ENCODE measurements at regions not wholly inside any gene's neighbourhood (a gene's known extent, or its start where the extent isn't known, plus 50 kb on each side); places are given as distances from the start of the nearest gene placed in this dataset.

DNA sequence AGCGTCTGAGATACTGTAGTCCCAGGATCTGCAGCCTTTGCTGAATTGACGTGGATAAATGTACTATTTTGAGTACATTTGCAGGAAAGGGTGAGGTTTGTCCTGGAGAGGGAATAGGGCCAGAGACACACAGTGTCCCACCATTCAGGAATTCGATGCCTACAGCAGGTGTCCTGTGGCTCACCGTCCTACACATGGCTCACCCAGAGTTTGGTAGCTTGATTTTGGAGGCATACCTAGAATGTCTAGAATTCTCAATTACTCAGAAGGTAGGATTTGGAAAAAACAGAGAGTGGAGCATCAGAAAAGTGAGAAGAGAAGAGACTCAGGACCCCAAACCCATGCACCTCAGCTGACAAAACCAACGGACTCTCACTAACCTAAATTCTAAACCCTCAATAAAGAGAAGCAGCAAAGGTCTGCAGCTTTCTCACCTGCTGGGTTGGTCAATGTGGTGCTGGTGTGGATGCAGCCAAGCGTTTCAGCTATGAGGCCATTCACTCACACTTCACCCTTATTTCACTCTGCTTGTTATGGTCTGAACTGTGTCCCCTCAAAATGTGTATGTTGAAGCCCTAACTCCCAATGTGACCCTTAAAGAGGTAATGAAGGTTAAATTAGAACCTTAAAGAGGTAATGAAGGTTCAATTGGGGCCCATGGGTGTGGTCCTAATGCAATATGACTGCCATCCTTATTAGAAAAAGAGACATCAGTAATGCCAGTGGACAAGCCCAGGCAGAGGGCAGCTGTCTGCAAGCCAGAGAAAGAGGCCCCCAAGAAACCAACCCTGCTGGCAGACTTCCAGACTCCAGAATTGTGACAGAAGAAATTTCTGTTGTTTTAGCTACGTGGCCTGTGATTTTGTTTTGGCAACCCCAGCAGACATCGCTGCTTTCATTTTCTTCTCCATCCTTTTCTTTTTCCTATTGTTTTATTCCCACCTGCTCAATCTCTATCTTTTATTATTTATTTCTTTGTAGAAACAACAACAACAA is 187.8 kb downstream of the SNX19 start:
- Histone ChIP-seq H3K27ac (ENCODE audit: low read depth in 1 of 3, low read length in 2 of 3) (no peak overlapping the region), H3K4me1 (ENCODE audit: control insufficient read depth in 3 of 3, insufficient read depth in 2 of 3, low read depth in 1 of 3, low read length in 2 of 3) (peaks cover 2 to 14% (median 3%) of the 10 kb centered on the region in 3 donors), H3K27me3 (ENCODE audit: control insufficient read depth in 3 of 3, insufficient read depth in 3 of 3, low read length in 3 of 3) (no peaks in the 10 kb centered on the region), H3K36me3 (ENCODE audit: control insufficient read depth in 3 of 3, insufficient read depth in 2 of 3, low read depth in 1 of 3, low read length in 3 of 3) (no peaks in the 10 kb centered on the region), H3K4me3 (ENCODE audit: low read depth in 1 of 3, low read length in 3 of 3) (no peak overlapping the region), H3K9me3 (ENCODE audit: control insufficient read depth in 2 of 2, insufficient read depth in 1 of 2, low read depth in 1 of 2, low read length in 1 of 2) (peaks cover 1 to 15% of the 10 kb centered on the region in 2 donors)
- 80 to 88% (median 87%) methylated on average over 8 of the region's 8 CpGs for WGBS, 3 donors
- FAIRE-seq (no peak), DNase-seq (no peak)

DNA sequence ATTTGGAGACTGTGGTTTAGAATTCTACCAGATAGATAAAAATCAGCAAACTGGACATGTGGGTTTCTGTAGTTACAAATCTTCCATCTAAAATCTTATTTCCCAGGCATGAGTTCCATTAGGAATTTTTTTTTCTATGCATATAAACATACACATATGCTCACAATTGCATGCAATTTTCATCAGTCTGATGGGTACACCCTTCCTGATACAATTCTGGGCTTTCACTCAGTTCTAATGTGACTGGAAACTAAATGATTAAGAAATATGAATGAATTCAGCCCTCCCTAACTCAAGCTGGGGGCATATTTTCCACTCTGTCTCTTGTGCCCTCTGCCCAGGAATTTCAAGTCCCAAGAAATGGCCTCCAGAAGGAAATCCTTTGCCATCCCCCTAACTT is 187.1 kb downstream of the SNX19 start:
- no peak for FAIRE-seq
- DNase-seq = no peak
- H3K9me3 ChIP-seq (ENCODE audit: control insufficient read depth in 2 of 2, insufficient read depth in 1 of 2, low read depth in 1 of 2, low read length in 1 of 2) = peaks cover 1 to 15% of the 10 kb centered on the region in 2 donors
- H3K27me3 ChIP-seq (ENCODE audit: control insufficient read depth in 3 of 3, insufficient read depth in 3 of 3, low read length in 3 of 3) = no peaks in the 10 kb centered on the region
- no peak overlapping the region for H3K27ac ChIP-seq (ENCODE audit: low read depth in 1 of 3, low read length in 2 of 3)
- no peak overlapping the region for H3K4me3 ChIP-seq (ENCODE audit: low read depth in 1 of 3, low read length in 3 of 3)
- no peaks in the 10 kb centered on the region for H3K36me3 ChIP-seq (ENCODE audit: control insufficient read depth in 3 of 3, insufficient read depth in 2 of 3, low read depth in 1 of 3, low read length in 3 of 3)
- peaks cover 2 to 14% (median 3%) of the 10 kb centered on the region in 3 donors for H3K4me1 ChIP-seq (ENCODE audit: control insufficient read depth in 3 of 3, insufficient read depth in 2 of 3, low read depth in 1 of 3, low read length in 2 of 3)

DNA sequence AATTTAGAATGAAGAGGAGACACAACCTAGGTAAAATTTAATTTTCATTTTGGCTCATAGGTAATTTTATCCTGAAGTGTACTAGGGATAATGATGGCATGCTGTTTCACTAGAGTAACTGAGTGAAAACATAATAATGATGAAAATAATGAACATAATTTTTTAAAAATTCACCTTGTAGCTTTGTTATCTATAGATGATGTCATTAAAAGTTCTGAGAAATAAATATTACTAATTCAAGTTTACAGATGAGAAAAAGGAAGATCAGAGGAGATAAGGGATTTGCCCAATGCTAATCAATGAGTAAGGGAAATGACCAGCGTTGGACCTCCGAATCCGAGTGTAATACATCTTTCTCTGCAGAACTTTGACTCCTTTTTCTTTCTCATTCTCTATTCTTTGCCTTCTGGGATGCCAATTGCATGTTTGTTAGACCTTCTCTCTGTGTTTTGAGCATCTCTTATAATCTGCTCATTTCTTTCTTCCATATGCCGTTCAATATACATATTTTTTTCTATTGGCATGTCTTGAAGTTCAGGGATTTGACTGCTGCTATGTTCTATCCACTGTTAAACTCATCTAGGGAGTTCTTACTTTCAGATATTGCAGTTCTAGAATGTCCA is 186.5 kb downstream of the SNX19 start:
- DNase-seq (no peak), FAIRE-seq (no peak)
- H3K4me1 ChIP-seq (ENCODE audit: control insufficient read depth in 3 of 3, insufficient read depth in 2 of 3, low read depth in 1 of 3, low read length in 2 of 3) = peaks cover 2 to 14% (median 3%) of the 10 kb centered on the region in 3 donors
- WGBS, 3 donors = 87 to 94% (median 90%) methylated on average over 4 of the region's 4 CpGs
- peaks cover 1 to 15% of the 10 kb centered on the region in 2 donors for H3K9me3 ChIP-seq (ENCODE audit: control insufficient read depth in 2 of 2, insufficient read depth in 1 of 2, low read depth in 1 of 2, low read length in 1 of 2)
- no peak overlapping the region for H3K4me3 ChIP-seq (ENCODE audit: low read depth in 1 of 3, low read length in 3 of 3)
- H3K36me3 ChIP-seq (ENCODE audit: control insufficient read depth in 3 of 3, insufficient read depth in 2 of 3, low read depth in 1 of 3, low read length in 3 of 3) = no peaks in the 10 kb centered on the region
- H3K27ac ChIP-seq (ENCODE audit: low read depth in 1 of 3, low read length in 2 of 3) = no peak overlapping the region
- H3K27me3 ChIP-seq (ENCODE audit: control insufficient read depth in 3 of 3, insufficient read depth in 3 of 3, low read length in 3 of 3) = no peaks in the 10 kb centered on the region

DNA sequence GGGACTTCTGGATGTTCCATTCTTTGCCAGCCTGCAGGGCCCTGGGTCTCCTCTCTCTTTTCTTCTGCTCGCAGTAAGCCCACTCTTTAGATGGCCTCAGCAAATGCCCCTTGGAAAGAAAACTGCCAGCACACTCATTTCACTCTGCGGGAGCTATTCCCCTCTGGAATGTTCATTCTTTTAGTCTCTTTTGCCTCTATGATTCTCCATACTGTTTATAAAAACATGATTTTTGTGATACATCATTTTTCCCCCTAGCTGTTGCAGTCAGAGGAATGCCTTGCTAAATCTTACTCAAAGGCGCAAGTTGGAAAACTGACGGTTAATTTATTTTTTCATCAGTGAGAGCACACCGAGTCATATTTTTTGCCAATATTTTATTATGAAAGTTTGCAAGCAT is 184.9 kb downstream of the SNX19 start:
- no peak for FAIRE-seq
- 86 to 94% (median 91%) methylated on average over 5 of the region's 5 CpGs for WGBS, 3 donors
- Histone ChIP-seq H3K36me3 (ENCODE audit: control insufficient read depth in 3 of 3, insufficient read depth in 2 of 3, low read depth in 1 of 3, low read length in 3 of 3) (no peaks in the 10 kb centered on the region), H3K27ac (ENCODE audit: low read depth in 1 of 3, low read length in 2 of 3) (no peak overlapping the region), H3K4me3 (ENCODE audit: low read depth in 1 of 3, low read length in 3 of 3) (no peak overlapping the region), H3K27me3 (ENCODE audit: control insufficient read depth in 3 of 3, insufficient read depth in 3 of 3, low read length in 3 of 3) (no peaks in the 10 kb centered on the region), H3K4me1 (ENCODE audit: control insufficient read depth in 3 of 3, insufficient read depth in 2 of 3, low read depth in 1 of 3, low read length in 2 of 3) (peaks cover 0 to 9% (median 2%) of the 10 kb centered on the region in 3 donors), H3K9me3 (ENCODE audit: control insufficient read depth in 2 of 2, insufficient read depth in 1 of 2, low read depth in 1 of 2, low read length in 1 of 2) (peaks cover 1 to 19% of the 10 kb centered on the region in 2 donors)
- DNase-seq = no peak

DNA sequence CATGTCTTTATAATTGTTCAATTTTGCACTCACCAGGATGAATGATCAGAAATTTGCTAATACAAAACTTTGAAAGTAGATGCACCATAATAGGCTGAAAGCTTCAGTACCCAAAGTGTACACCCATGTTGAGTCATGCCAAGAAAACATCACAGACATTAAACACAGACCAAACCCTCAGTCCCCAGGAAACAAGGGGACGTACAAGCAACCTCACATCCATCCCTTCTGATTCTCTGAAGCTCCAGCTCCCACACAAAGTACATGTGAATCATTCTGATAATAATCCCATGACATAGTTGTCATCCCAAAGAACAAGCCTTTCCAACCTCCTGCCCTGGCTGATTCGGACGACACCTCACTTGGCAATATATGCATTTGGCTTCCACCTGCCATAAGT is 183.8 kb downstream of the SNX19 start:
- DNase-seq (no peak), FAIRE-seq (no peak)
- WGBS, 3 donors = 91 to 94% (median 91%) methylated on average over 3 of the region's 3 CpGs
- Histone ChIP-seq H3K27ac (ENCODE audit: low read depth in 1 of 3, low read length in 2 of 3) (no peak overlapping the region), H3K36me3 (ENCODE audit: control insufficient read depth in 3 of 3, insufficient read depth in 2 of 3, low read depth in 1 of 3, low read length in 3 of 3) (no peaks in the 10 kb centered on the region), H3K9me3 (ENCODE audit: control insufficient read depth in 2 of 2, insufficient read depth in 1 of 2, low read depth in 1 of 2, low read length in 1 of 2) (peaks cover 1 to 19% of the 10 kb centered on the region in 2 donors), H3K27me3 (ENCODE audit: control insufficient read depth in 3 of 3, insufficient read depth in 3 of 3, low read length in 3 of 3) (no peaks in the 10 kb centered on the region), H3K4me1 (ENCODE audit: control insufficient read depth in 3 of 3, insufficient read depth in 2 of 3, low read depth in 1 of 3, low read length in 2 of 3) (peaks cover 0 to 6% (median 0%) of the 10 kb centered on the region in 3 donors), H3K4me3 (ENCODE audit: low read depth in 1 of 3, low read length in 3 of 3) (no peak overlapping the region)

DNA sequence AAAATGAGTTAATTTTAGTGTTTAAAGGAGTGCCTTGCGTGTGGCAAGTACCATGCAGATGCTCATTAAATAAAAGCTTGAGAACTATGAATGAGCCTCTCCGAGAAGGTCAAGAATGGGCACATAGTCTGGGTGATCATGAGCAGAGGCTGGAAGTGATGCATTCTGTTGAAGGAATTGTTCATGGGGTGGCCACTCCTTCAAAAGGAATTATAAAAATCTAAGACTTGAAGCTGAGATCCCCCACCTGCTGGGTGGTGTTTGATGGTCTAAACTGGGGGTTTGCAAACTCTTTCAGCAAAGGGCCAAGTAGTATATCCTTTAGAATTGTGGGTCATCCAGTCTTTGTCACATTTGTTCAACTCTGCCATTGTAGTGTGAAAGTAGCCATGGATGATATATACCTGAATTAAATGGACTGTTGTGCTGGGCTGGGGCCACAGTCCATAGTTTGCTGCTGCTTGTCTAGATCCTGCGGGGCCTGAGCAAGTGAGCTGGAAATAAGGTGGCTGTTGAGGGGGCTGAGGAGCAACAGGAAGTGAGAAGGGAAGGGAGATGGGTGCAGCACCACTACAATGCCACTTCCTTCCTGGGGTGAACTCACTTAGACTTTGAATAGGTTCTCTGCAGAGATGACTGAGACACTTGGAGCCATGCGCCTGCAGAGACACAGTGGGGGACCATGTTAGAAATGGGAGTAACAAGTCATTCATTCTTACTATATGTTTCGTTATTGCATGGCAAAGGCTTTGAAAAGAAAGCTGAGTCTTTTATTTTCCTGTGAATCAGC is 179.0 kb downstream of the SNX19 start:
- Histone ChIP-seq H3K9me3 (ENCODE audit: control insufficient read depth in 2 of 2, insufficient read depth in 1 of 2, low read depth in 1 of 2, low read length in 1 of 2) (peaks cover 0 to 4% of the 10 kb centered on the region in 2 donors), H3K36me3 (ENCODE audit: control insufficient read depth in 3 of 3, insufficient read depth in 2 of 3, low read depth in 1 of 3, low read length in 3 of 3) (no peaks in the 10 kb centered on the region), H3K27me3 (ENCODE audit: control insufficient read depth in 3 of 3, insufficient read depth in 3 of 3, low read length in 3 of 3) (no peaks in the 10 kb centered on the region), H3K27ac (ENCODE audit: low read depth in 1 of 3, low read length in 2 of 3) (peak overlapping the region in 1 of 3 donors; percentile 70), H3K4me3 (ENCODE audit: low read depth in 1 of 3, low read length in 3 of 3) (no peak overlapping the region), H3K4me1 (ENCODE audit: control insufficient read depth in 3 of 3, insufficient read depth in 2 of 3, low read depth in 1 of 3, low read length in 2 of 3) (peaks cover 0 to 12% (median 0%) of the 10 kb centered on the region in 3 donors)
- 64 to 76% (median 68%) methylated on average over 5 of the region's 5 CpGs for WGBS, 3 donors
- FAIRE-seq (no peak), DNase-seq (peak; percentile 3 to 12)

DNA sequence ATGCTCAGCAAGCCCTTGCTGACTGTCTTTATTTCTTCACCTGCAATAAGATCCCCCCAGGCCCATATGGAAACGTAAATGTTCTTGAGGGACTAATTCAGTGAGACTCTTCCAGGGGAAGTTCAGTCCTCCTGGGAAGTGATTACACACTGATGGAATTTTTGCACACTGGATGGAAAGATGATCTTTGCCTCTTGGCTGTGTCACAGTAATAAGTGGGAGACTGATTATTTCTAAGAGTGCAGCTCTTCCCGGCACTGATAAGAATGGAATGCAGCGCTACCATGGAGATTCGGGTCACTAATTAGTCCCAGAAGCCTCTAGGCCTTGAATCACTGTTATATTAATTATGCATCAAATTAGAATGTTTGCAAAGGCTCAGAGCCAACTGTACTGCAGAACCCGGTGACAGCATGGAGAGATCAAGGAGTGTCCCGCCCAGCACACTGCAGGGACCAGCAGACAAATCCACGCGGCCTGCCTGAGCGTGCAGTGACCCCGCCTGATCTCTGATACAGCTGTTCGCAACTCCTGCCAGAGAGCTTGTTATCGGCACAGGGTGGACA is 178.3 kb downstream of the SNX19 start:
- peak overlapping the region in 1 of 3 donors; percentile 2 for H3K4me3 ChIP-seq (ENCODE audit: low read depth in 1 of 3, low read length in 3 of 3)
- H3K4me1 ChIP-seq (ENCODE audit: control insufficient read depth in 3 of 3, insufficient read depth in 2 of 3, low read depth in 1 of 3, low read length in 2 of 3) = peaks cover 0 to 12% (median 0%) of the 10 kb centered on the region in 3 donors
- H3K36me3 ChIP-seq (ENCODE audit: control insufficient read depth in 3 of 3, insufficient read depth in 2 of 3, low read depth in 1 of 3, low read length in 3 of 3) = no peaks in the 10 kb centered on the region
- FAIRE-seq (no peak), DNase-seq (peak; percentile 82 to 95)
- H3K27ac ChIP-seq (ENCODE audit: low read depth in 1 of 3, low read length in 2 of 3) = peak overlapping the region in 1 of 3 donors; percentile 70
- 14 to 30% (median 28%) methylated on average over 12 of the region's 12 CpGs for WGBS, 3 donors
- H3K27me3 ChIP-seq (ENCODE audit: control insufficient read depth in 3 of 3, insufficient read depth in 3 of 3, low read length in 3 of 3) = no peaks in the 10 kb centered on the region
- peaks cover 0 to 6% of the 10 kb centered on the region in 2 donors for H3K9me3 ChIP-seq (ENCODE audit: control insufficient read depth in 2 of 2, insufficient read depth in 1 of 2, low read depth in 1 of 2, low read length in 1 of 2)

DNA sequence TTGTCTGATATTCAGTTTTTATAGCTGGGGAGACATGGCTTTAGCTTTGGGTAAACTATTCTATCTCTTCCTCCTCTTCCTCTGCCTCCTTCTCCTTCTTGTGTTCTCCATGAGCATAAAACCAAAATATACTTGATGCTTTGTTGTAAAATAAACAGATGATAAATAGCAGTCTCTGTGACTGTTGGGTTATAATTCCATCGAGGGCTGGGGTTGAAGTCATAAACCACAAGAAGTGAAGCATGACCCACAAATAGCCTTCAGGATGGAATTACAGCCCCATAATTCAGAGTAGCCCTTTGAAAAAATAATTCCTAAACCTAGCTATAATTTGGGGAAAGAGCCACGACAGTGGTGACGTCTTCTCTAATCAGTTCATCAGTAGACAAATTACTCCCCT is 177.7 kb downstream of the SNX19 start:
- Histone ChIP-seq H3K4me1 (ENCODE audit: control insufficient read depth in 3 of 3, insufficient read depth in 2 of 3, low read depth in 1 of 3, low read length in 2 of 3) (peaks cover 0 to 12% (median 0%) of the 10 kb centered on the region in 3 donors), H3K27ac (ENCODE audit: low read depth in 1 of 3, low read length in 2 of 3) (peak overlapping the region in 2 of 3 donors; percentile 2 to 58)
- 38 to 68% (median 50%) methylated on average over 3 of the region's 3 CpGs for WGBS, 3 donors

More for the DNA sequence above, 177.7 kb downstream of the SNX19 start:
- DNase-seq (no peak), FAIRE-seq (no peak)
- no peak overlapping the region for H3K4me3 ChIP-seq (ENCODE audit: low read depth in 1 of 3, low read length in 3 of 3)
- peaks cover 0 to 7% of the 10 kb centered on the region in 2 donors for H3K9me3 ChIP-seq (ENCODE audit: control insufficient read depth in 2 of 2, insufficient read depth in 1 of 2, low read depth in 1 of 2, low read length in 1 of 2)
- no peaks in the 10 kb centered on the region for H3K36me3 ChIP-seq (ENCODE audit: control insufficient read depth in 3 of 3, insufficient read depth in 2 of 3, low read depth in 1 of 3, low read length in 3 of 3)
- no peaks in the 10 kb centered on the region for H3K27me3 ChIP-seq (ENCODE audit: control insufficient read depth in 3 of 3, insufficient read depth in 3 of 3, low read length in 3 of 3)

Measured in small intestine (tissue), 7 donors.